ENCODE measurements at regions not wholly inside any gene's neighbourhood (a gene's known extent, or its start where the extent isn't known, plus 50 kb on each side); places are given as distances from the start of the nearest gene placed in this dataset.
"Not testable (repeated sequence)": the region's sequence is repeated elsewhere in the genome, so short reads cannot be mapped to it uniquely, and the experiment has no call there.

- no peaks in the 10 kb centered on the region for H3K36me3 Mint-ChIP-seq
These were observed 1068.9 kb downstream of the TYW1 start for GRCh38 chr7:68065581-68065980.

DNA sequence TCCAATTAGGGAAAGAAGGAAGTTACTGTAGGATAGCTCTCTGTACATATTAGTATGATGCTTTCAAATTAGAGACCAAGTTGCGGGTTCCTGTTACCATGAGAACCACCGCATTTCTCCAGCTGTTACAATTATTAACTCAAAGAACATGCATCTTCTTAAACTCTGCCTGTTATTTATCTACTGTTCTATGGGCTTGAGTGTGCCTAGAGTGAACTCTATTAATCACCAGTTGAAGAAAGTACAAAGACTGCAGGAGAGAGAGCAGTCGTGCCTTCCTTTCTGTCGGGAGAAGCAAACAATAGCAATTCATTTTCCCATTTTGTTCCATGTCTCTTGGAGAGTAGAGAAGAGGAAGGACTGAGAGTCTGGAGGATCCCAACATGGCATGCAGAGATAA lies 1071.2 kb downstream of the TYW1 start:
- CTCF ChIA-PET (ENCODE audit: partially characterized antibody): no interaction called here
- intact Hi-C loops (cut with micrococcal nuclease): no loop called here
- no peak overlapping the region for H3K27ac ChIP-seq (ENCODE audit: low read depth, low read length)
- no peak overlapping the region for H3K4me3 ChIP-seq (ENCODE audit: low read length in 2 of 2)
- no peaks in the 10 kb centered on the region for H3K27me3 ChIP-seq (ENCODE audit: insufficient read depth, low read length)
- DNase-seq: no peak
- H3K36me3 ChIP-seq (ENCODE audit: insufficient read depth, low read length): no peaks in the 10 kb centered on the region
- POLR2A ChIA-PET (ENCODE audit: partially characterized antibody): no interaction called here
- no peak overlapping the region for H3K27ac Mint-ChIP-seq
- no peaks in the 10 kb centered on the region for H3K36me3 Mint-ChIP-seq
- H3K9me3 ChIP-seq (ENCODE audit: control insufficient read depth in 1 of 2, low read length in 2 of 2): no peaks in the 10 kb centered on the region
- no peak overlapping the region for H3K4me3 Mint-ChIP-seq
- no peaks in the 10 kb centered on the region for H3K27me3 Mint-ChIP-seq
- H3K4me1 Mint-ChIP-seq: no peaks in the 10 kb centered on the region
- H3K9me3 Mint-ChIP-seq: peaks cover 0 to 30% (median 6%) of the 10 kb centered on the region in 8 donors
- no peaks in the 10 kb centered on the region for H3K4me1 ChIP-seq (ENCODE audit: insufficient read depth, low read length)

More at GRCh38 chr7:68065581-68065980, 1068.9 kb downstream of the TYW1 start:
- Mint-ChIP-seq H3K27me3 (no peaks in the 10 kb centered on the region), H3K9me3 (peaks cover 2 to 23% (median 5%) of the 10 kb centered on the region in 8 donors), H3K27ac (peak overlapping the region in 1 of 7 donors; percentile 25), H3K4me3 (no peak overlapping the region), H3K4me1 (peaks cover 0 to 2% (median 0%) of the 10 kb centered on the region in 4 donors)
- no peak overlapping the region for H3K27ac ChIP-seq (ENCODE audit: low read depth, low read length)
- no peaks in the 10 kb centered on the region for H3K36me3 ChIP-seq (ENCODE audit: insufficient read depth, low read length)
- intact Hi-C loops (cut with micrococcal nuclease): no loop called here
- no peak overlapping the region for H3K4me3 ChIP-seq (ENCODE audit: low read length in 2 of 2)
- ChIA-PET CTCF (ENCODE audit: partially characterized antibody) (no interaction called here), POLR2A (ENCODE audit: partially characterized antibody) (no interaction called here)
- no peak for DNase-seq
- H3K4me1 ChIP-seq (ENCODE audit: insufficient read depth, low read length): no peaks in the 10 kb centered on the region
- no peaks in the 10 kb centered on the region for H3K9me3 ChIP-seq (ENCODE audit: control insufficient read depth in 1 of 2, low read length in 2 of 2)
- H3K27me3 ChIP-seq (ENCODE audit: insufficient read depth, low read length): no peaks in the 10 kb centered on the region

DNA sequence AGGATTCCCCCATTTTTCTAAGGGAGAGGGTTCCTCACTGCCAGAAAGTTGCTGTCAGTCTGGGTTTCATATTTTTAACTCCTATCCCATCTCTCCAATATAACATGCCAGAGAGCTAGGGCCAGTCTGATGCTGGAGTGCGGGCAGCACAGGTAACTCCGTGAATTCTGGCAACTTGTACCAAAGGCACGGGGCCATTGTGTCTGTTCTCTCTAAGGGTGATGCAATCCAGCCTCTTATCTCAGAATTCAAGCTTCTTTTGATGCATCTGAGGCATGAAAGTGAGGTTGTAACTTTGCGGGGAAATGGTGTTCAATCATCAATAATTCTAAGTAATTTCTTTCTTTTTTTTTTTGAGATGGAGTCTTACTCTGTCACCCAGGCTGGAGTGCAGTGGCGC lies 1074.4 kb downstream of the TYW1 start:
- H3K27ac Mint-ChIP-seq: no peak overlapping the region
- CTCF ChIA-PET (ENCODE audit: partially characterized antibody): no interaction called here

GRCh38 chr7:68073701-68074100 lies 1077.1 kb downstream of the TYW1 start:
- H3K27me3 Mint-ChIP-seq: no peaks in the 10 kb centered on the region
- ChIA-PET CTCF (ENCODE audit: partially characterized antibody) (no interaction called here), POLR2A (ENCODE audit: partially characterized antibody) (no interaction called here)
- Histone ChIP-seq H3K4me1 (ENCODE audit: insufficient read depth, low read length) (no peaks in the 10 kb centered on the region), H3K27me3 (ENCODE audit: insufficient read depth, low read length) (no peaks in the 10 kb centered on the region), H3K9me3 (ENCODE audit: control insufficient read depth in 1 of 2, low read length in 2 of 2) (no peaks in the 10 kb centered on the region), H3K4me3 (ENCODE audit: low read length in 2 of 2) (no peak overlapping the region), H3K27ac (ENCODE audit: low read depth, low read length) (no peak overlapping the region), H3K36me3 (ENCODE audit: insufficient read depth, low read length) (no peaks in the 10 kb centered on the region)
- H3K9me3 Mint-ChIP-seq: peaks cover 3 to 29% (median 9%) of the 10 kb centered on the region in 8 donors
- intact Hi-C loops (cut with micrococcal nuclease): no loop called here
- no peak overlapping the region for H3K27ac Mint-ChIP-seq
- no peak overlapping the region for H3K4me3 Mint-ChIP-seq
- no peaks in the 10 kb centered on the region for H3K4me1 Mint-ChIP-seq
- no peak for DNase-seq
- H3K36me3 Mint-ChIP-seq: no peaks in the 10 kb centered on the region

More for the DNA sequence above, 1074.4 kb downstream of the TYW1 start:
- no peaks in the 10 kb centered on the region for H3K36me3 ChIP-seq (ENCODE audit: insufficient read depth, low read length)
- no peaks in the 10 kb centered on the region for H3K4me1 Mint-ChIP-seq
- POLR2A ChIA-PET (ENCODE audit: partially characterized antibody): no interaction called here
- no peaks in the 10 kb centered on the region for H3K27me3 Mint-ChIP-seq
- no peaks in the 10 kb centered on the region for H3K4me1 ChIP-seq (ENCODE audit: insufficient read depth, low read length)
- H3K27me3 ChIP-seq (ENCODE audit: insufficient read depth, low read length): no peaks in the 10 kb centered on the region
- no peak for DNase-seq
- intact Hi-C loops (cut with micrococcal nuclease): no loop called here
- no peak overlapping the region for H3K4me3 Mint-ChIP-seq
- no peaks in the 10 kb centered on the region for H3K36me3 Mint-ChIP-seq
- H3K9me3 ChIP-seq (ENCODE audit: control insufficient read depth in 1 of 2, low read length in 2 of 2): no peaks in the 10 kb centered on the region
- no peak overlapping the region for H3K27ac ChIP-seq (ENCODE audit: low read depth, low read length)
- no peak overlapping the region for H3K4me3 ChIP-seq (ENCODE audit: low read length in 2 of 2)
- peaks cover 3 to 34% (median 6%) of the 10 kb centered on the region in 8 donors for H3K9me3 Mint-ChIP-seq

DNA sequence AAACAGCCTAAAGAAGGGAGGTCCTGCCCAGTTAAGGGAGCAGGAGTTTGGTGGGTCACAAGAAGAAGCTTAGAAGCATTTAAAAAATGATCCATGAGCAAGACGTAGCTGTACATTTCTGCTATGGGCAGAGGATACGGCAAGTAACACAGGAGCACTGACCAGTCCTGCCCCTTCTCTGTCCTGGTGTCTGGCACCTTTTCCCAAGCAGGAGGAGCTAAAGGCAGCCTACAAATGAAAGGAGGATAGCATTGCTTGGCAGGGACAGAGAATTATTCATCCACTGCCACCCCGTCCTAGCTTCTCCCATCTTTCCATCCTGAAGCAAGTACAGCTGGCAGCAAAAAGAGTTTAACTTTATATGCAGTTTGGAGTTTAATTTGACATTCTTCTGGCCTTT lies 1077.6 kb downstream of the TYW1 start:
- Histone ChIP-seq H3K4me3 (ENCODE audit: low read length in 2 of 2) (no peak overlapping the region), H3K27me3 (ENCODE audit: insufficient read depth, low read length) (no peaks in the 10 kb centered on the region), H3K4me1 (ENCODE audit: insufficient read depth, low read length) (no peaks in the 10 kb centered on the region), H3K9me3 (ENCODE audit: control insufficient read depth in 1 of 2, low read length in 2 of 2) (peaks cover 0 to 2% of the 10 kb centered on the region in 2 donors), H3K36me3 (ENCODE audit: insufficient read depth, low read length) (no peaks in the 10 kb centered on the region), H3K27ac (ENCODE audit: low read depth, low read length) (no peak overlapping the region)
- Mint-ChIP-seq H3K27ac (no peak overlapping the region), H3K9me3 (peaks cover 3 to 26% (median 8%) of the 10 kb centered on the region in 8 donors), H3K4me1 (no peaks in the 10 kb centered on the region), H3K27me3 (no peaks in the 10 kb centered on the region), H3K4me3 (no peak overlapping the region), H3K36me3 (no peaks in the 10 kb centered on the region)
- ChIA-PET CTCF (ENCODE audit: partially characterized antibody) (no interaction called here), POLR2A (ENCODE audit: partially characterized antibody) (no interaction called here)
- no peak for DNase-seq
- intact Hi-C loops (cut with micrococcal nuclease): no loop called here

DNA sequence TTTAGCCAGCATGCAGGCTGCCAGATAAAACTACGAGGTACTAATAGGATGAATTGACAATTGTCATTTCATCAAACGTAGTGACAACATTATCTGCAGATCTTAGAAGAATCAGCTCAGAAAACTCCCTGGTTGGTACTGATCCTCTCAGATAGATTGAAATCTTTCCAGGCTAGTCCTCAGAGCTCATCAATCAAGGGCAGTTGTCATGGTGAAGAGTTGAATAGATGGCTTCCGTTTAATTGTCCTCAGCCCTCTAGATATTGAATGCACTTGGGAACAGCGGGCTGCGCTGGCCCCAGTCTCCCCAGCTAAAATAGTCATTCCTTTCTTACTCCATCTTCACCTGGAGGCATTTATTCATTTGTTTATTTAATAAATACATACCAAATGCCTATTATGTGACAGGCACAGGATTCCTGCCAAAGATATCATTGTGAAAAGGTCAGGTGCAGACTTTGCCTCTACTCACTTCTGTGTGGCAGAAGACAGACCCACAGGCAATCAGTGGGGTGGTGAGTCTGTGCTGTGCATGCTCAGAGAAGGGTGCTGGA lies 1081.6 kb downstream of the TYW1 start:
- no peak for DNase-seq
- ChIA-PET POLR2A (ENCODE audit: partially characterized antibody) (no interaction called here), CTCF (ENCODE audit: partially characterized antibody) (no interaction called here)
- Mint-ChIP-seq H3K9me3 (peaks cover 2 to 28% (median 17%) of the 10 kb centered on the region in 8 donors), H3K4me3 (no peak overlapping the region), H3K27ac (no peak overlapping the region), H3K36me3 (no peaks in the 10 kb centered on the region), H3K27me3 (no peaks in the 10 kb centered on the region), H3K4me1 (no peaks in the 10 kb centered on the region)
- Histone ChIP-seq H3K4me3 (ENCODE audit: low read length in 2 of 2) (no peak overlapping the region), H3K9me3 (ENCODE audit: control insufficient read depth in 1 of 2, low read length in 2 of 2) (peaks cover 0 to 5% of the 10 kb centered on the region in 2 donors), H3K4me1 (ENCODE audit: insufficient read depth, low read length) (no peaks in the 10 kb centered on the region), H3K27me3 (ENCODE audit: insufficient read depth, low read length) (no peaks in the 10 kb centered on the region), H3K36me3 (ENCODE audit: insufficient read depth, low read length) (no peaks in the 10 kb centered on the region), H3K27ac (ENCODE audit: low read depth, low read length) (no peak overlapping the region)
- intact Hi-C loops (cut with micrococcal nuclease): no loop called here

DNA sequence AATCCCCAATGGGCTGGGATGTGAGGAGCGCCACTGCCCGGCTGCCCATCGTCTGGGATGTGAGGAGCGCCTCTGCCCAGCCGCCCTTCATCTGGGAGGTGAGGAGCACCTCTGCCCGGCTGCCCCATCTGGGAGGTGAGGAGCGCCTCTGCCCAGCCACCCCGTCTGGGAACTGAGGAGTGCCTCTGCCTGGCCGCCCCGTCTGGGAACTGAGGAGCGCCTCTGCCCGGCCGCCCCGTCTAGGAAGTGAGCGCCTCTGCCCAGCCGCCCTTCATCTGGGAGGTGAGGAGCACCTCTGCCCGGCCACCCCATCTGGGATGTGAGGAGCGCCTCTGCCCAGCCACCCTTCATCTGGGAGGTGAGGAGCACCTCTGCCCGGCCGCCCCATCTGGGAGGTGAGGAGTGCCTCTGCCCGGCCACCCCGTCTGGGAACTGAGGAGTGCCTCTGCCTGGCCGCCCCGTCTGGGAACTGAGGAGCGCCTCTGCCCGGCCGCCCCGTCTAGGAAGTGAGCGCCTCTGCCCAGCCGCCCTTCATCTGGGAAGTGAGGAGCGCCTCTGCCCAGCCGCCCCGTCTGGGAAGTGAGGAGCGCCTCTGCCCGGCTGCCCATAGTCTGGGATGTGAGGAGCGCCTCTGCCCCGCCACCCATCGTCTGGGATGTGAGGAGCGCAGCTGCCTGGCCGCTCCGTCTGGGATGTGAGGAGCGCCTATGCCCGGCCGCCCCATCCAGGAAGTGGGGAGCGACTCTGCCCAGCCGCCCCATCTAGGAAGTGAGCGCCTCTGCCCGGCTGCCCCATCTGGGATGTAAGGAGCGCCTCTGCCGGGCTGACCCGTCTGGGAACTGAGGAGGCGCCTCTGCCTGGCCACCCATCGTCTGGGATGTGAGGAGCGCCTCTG lies 1085.7 kb downstream of the TYW1 start:
- H3K27me3 ChIP-seq (ENCODE audit: insufficient read depth, low read length); DNase-seq; H3K27ac ChIP-seq (ENCODE audit: low read depth, low read length); H3K4me3 Mint-ChIP-seq; H3K27me3 Mint-ChIP-seq; intact Hi-C loops (cut with micrococcal nuclease); H3K36me3 Mint-ChIP-seq; H3K4me1 ChIP-seq (ENCODE audit: insufficient read depth, low read length); H3K4me1 Mint-ChIP-seq; H3K4me3 ChIP-seq (ENCODE audit: low read length in 2 of 2); H3K36me3 ChIP-seq (ENCODE audit: insufficient read depth, low read length); CTCF ChIA-PET (ENCODE audit: partially characterized antibody); POLR2A ChIA-PET (ENCODE audit: partially characterized antibody); H3K9me3 ChIP-seq (ENCODE audit: control insufficient read depth in 1 of 2, low read length in 2 of 2): not testable (repeated sequence)
- Mint-ChIP-seq H3K27ac (peak overlapping the region in 1 of 7 donors; percentile 13), H3K9me3 (peaks cover 0 to 38% (median 26%) of the 10 kb centered on the region in 8 donors)
